HepG2 (cell line): ENCODE measurements at regions not wholly inside any gene's neighbourhood (a gene's known extent, or its start where the extent isn't known, plus 50 kb on each side); places are given as distances from the start of the nearest gene placed in this dataset.

Experiments
- ARNTL ChIP-seq: sonication (generic); formaldehyde crosslinking; IDR thresholded peaks from 2 replicates; pipeline ENCODE4 v1.4.0; 2020; ENCODE audit warnings: mild to moderate bottlenecking, missing genetic modification reagents
- IKZF4 ChIP-seq: sonication (generic); formaldehyde crosslinking; IDR thresholded peaks from 2 replicates; pipeline ENCODE4 v1.5.1; 2020; ENCODE audit warnings: borderline replicate concordance, mild to moderate bottlenecking, low read depth, missing genetic modification reagents; ENCODE audit errors: not compliant biosample characterization
- MED1 ChIP-seq: sonication (generic); formaldehyde crosslinking; IDR thresholded peaks from 2 replicates; pipeline ENCODE4 v1.4.0; 2020; ENCODE audit warnings: missing genetic modification reagents
- STAG1 ChIP-seq: sonication (generic); formaldehyde crosslinking; IDR thresholded peaks from 2 replicates; pipeline ENCODE4 v1.4.0; 2020; ENCODE audit warnings: missing genetic modification reagents
- TBP ChIP-seq: sonication (generic); formaldehyde crosslinking; IDR thresholded peaks from 2 replicates; pipeline ENCODE4 v1.5.0; 2020; ENCODE audit warnings: missing genetic modification reagents
- TSC22D2 ChIP-seq: sonication (generic); formaldehyde crosslinking; IDR thresholded peaks from 2 replicates; pipeline ENCODE4 v1.5.1; 2020; ENCODE audit warnings: missing genetic modification reagents, mild to moderate bottlenecking, borderline replicate concordance
- ZNF264 ChIP-seq: sonication (generic); formaldehyde crosslinking; IDR thresholded peaks from 2 replicates; pipeline ENCODE4 v1.4.0; 2020; ENCODE audit warnings: missing genetic modification reagents
- ZNF468 ChIP-seq: sonication (generic); formaldehyde crosslinking; IDR thresholded peaks from 2 replicates; pipeline ENCODE4 v1.8.0; 2022; ENCODE audit warnings: mild to moderate bottlenecking, moderate library complexity, missing genetic modification reagents
- TF ChIP-seq, protein P1 (sequence below): sonication (generic); formaldehyde crosslinking; IDR thresholded peaks from 2 replicates; pipeline ENCODE4 v1.5.0; 2020; ENCODE audit warnings: mild to moderate bottlenecking, missing genetic modification reagents, borderline replicate concordance
- TF ChIP-seq, protein P2 (sequence below): sonication (generic); formaldehyde crosslinking; IDR thresholded peaks from 2 replicates; pipeline ENCODE4 v1.4.0; 2020; ENCODE audit warnings: missing genetic modification reagents, mild to moderate bottlenecking, borderline replicate concordance
- TF ChIP-seq, protein P3 (sequence below): sonication (generic); formaldehyde crosslinking; IDR thresholded peaks from 2 replicates; pipeline ENCODE4 v1.4.0; 2020; ENCODE audit warnings: missing genetic modification reagents
- TF ChIP-seq, protein P4 (sequence below): IDR thresholded peaks from 2 replicates; pipeline ENCODE4 v1.6.1; 2016; ENCODE audit warnings: mild to moderate bottlenecking, missing biosample characterization, missing genetic modification reagents
- TF ChIP-seq, protein P5 (sequence below): sonication (generic); formaldehyde crosslinking; IDR thresholded peaks from 2 replicates; pipeline ENCODE4 v1.4.0; 2020; ENCODE audit warnings: missing genetic modification reagents

DNA sequence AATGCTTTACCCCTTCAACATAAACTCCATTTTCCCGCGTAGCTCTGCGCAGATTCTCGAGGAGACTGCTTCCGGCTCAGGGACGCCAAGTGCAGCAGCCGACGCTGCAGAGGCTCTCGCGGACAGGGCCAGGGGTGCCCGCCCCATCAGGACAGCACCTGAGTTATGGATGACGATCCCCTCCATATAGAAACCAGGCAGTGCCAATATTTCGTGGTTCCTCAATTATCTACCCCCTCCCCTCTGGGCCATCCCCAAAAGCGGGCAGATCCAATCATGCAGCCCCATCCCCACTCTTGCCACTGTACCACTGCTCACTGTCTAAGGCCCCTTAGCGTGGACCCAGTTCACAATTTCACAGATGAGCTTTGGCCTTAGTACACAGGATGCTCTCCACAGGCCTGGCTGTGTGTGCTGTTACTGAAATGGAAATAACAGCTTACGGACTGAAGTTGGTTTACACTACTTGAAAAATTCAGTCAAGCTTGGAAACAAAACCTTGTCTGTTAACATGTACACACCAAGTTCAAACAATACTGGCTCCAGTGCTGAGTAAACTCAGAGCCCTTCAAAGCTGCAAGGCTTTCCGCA lies 74.5 kb downstream of the DACT2 start (continued):
- TF ChIP-seq, protein P1, sequence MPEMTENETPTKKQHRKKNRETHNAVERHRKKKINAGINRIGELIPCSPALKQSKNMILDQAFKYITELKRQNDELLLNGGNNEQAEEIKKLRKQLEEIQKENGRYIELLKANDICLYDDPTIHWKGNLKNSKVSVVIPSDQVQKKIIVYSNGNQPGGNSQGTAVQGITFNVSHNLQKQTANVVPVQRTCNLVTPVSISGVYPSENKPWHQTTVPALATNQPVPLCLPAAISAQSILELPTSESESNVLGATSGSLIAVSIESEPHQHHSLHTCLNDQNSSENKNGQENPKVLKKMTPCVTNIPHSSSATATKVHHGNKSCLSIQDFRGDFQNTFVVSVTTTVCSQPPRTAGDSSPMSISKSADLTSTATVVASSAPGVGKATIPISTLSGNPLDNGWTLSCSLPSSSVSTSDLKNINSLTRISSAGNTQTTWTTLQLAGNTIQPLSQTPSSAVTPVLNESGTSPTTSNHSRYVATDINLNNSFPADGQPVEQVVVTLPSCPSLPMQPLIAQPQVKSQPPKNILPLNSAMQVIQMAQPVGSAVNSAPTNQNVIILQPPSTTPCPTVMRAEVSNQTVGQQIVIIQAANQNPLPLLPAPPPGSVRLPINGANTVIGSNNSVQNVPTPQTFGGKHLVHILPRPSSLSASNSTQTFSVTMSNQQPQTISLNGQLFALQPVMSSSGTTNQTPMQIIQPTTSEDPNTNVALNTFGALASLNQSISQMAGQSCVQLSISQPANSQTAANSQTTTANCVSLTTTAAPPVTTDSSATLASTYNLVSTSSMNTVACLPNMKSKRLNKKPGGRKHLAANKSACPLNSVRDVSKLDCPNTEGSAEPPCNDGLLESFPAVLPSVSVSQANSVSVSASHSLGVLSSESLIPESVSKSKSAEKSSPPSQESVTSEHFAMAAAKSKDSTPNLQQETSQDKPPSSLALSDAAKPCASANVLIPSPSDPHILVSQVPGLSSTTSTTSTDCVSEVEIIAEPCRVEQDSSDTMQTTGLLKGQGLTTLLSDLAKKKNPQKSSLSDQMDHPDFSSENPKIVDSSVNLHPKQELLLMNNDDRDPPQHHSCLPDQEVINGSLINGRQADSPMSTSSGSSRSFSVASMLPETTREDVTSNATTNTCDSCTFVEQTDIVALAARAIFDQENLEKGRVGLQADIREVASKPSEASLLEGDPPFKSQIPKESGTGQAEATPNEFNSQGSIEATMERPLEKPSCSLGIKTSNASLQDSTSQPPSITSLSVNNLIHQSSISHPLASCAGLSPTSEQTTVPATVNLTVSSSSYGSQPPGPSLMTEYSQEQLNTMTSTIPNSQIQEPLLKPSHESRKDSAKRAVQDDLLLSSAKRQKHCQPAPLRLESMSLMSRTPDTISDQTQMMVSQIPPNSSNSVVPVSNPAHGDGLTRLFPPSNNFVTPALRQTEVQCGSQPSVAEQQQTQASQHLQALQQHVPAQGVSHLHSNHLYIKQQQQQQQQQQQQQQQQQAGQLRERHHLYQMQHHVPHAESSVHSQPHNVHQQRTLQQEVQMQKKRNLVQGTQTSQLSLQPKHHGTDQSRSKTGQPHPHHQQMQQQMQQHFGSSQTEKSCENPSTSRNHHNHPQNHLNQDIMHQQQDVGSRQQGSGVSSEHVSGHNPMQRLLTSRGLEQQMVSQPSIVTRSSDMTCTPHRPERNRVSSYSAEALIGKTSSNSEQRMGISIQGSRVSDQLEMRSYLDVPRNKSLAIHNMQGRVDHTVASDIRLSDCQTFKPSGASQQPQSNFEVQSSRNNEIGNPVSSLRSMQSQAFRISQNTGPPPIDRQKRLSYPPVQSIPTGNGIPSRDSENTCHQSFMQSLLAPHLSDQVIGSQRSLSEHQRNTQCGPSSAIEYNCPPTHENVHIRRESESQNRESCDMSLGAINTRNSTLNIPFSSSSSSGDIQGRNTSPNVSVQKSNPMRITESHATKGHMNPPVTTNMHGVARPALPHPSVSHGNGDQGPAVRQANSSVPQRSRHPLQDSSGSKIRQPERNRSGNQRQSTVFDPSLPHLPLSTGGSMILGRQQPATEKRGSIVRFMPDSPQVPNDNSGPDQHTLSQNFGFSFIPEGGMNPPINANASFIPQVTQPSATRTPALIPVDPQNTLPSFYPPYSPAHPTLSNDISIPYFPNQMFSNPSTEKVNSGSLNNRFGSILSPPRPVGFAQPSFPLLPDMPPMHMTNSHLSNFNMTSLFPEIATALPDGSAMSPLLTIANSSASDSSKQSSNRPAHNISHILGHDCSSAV = no peak
- TF ChIP-seq, protein P2, sequence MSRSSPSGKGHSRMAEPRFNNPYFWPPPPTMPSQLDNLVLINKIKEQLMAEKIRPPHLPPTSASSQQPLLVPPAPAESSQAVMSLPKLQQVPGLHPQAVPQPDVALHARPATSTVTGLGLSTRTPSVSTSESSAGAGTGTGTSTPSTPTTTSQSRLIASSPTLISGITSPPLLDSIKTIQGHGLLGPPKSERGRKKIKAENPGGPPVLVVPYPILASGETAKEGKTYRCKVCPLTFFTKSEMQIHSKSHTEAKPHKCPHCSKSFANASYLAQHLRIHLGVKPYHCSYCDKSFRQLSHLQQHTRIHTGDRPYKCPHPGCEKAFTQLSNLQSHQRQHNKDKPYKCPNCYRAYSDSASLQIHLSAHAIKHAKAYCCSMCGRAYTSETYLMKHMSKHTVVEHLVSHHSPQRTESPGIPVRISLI (CRISPR knock-in tag) = peak; percentile 75; the same call in 1 of the 2 replicates
- TF ChIP-seq IKZF4 (CRISPR knock-in tag) (no peak), STAG1 (CRISPR knock-in tag) (peak; percentile 30), MED1 (CRISPR knock-in tag) (peak; percentile 94), ZNF468 (CRISPR knock-in tag) (no peak), ZNF264 (CRISPR knock-in tag) (peak; percentile 87; the same call in 1 of the 2 replicates), ARNTL (CRISPR knock-in tag) (peak; percentile 46; the same call in 1 of the 2 replicates), TBP (CRISPR knock-in tag) (no peak), TSC22D2 (CRISPR knock-in tag) (no peak)
- TF ChIP-seq, protein P3, sequence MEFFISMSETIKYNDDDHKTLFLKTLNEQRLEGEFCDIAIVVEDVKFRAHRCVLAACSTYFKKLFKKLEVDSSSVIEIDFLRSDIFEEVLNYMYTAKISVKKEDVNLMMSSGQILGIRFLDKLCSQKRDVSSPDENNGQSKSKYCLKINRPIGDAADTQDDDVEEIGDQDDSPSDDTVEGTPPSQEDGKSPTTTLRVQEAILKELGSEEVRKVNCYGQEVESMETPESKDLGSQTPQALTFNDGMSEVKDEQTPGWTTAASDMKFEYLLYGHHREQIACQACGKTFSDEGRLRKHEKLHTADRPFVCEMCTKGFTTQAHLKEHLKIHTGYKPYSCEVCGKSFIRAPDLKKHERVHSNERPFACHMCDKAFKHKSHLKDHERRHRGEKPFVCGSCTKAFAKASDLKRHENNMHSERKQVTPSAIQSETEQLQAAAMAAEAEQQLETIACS (CRISPR knock-in tag) = no peak
- TF ChIP-seq, protein P4, sequence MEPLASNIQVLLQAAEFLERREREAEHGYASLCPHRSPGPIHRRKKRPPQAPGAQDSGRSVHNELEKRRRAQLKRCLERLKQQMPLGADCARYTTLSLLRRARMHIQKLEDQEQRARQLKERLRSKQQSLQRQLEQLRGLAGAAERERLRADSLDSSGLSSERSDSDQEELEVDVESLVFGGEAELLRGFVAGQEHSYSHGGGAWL (CRISPR knock-in tag) = no peak
- TF ChIP-seq, protein P5, sequence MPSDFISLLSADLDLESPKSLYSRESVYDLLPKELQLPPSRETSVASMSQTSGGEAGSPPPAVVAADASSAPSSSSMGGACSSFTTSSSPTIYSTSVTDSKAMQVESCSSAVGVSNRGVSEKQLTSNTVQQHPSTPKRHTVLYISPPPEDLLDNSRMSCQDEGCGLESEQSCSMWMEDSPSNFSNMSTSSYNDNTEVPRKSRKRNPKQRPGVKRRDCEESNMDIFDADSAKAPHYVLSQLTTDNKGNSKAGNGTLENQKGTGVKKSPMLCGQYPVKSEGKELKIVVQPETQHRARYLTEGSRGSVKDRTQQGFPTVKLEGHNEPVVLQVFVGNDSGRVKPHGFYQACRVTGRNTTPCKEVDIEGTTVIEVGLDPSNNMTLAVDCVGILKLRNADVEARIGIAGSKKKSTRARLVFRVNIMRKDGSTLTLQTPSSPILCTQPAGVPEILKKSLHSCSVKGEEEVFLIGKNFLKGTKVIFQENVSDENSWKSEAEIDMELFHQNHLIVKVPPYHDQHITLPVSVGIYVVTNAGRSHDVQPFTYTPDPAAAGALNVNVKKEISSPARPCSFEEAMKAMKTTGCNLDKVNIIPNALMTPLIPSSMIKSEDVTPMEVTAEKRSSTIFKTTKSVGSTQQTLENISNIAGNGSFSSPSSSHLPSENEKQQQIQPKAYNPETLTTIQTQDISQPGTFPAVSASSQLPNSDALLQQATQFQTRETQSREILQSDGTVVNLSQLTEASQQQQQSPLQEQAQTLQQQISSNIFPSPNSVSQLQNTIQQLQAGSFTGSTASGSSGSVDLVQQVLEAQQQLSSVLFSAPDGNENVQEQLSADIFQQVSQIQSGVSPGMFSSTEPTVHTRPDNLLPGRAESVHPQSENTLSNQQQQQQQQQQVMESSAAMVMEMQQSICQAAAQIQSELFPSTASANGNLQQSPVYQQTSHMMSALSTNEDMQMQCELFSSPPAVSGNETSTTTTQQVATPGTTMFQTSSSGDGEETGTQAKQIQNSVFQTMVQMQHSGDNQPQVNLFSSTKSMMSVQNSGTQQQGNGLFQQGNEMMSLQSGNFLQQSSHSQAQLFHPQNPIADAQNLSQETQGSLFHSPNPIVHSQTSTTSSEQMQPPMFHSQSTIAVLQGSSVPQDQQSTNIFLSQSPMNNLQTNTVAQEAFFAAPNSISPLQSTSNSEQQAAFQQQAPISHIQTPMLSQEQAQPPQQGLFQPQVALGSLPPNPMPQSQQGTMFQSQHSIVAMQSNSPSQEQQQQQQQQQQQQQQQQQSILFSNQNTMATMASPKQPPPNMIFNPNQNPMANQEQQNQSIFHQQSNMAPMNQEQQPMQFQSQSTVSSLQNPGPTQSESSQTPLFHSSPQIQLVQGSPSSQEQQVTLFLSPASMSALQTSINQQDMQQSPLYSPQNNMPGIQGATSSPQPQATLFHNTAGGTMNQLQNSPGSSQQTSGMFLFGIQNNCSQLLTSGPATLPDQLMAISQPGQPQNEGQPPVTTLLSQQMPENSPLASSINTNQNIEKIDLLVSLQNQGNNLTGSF (CRISPR knock-in tag) = no peak
